Right renal cortex interstitium (tissue), 3 donors: ENCODE measurements at regions not wholly inside any gene's neighbourhood (a gene's known extent, or its start where the extent isn't known, plus 50 kb on each side); places are given as distances from the start of the nearest gene placed in this dataset.

Source experiments
- DNase-seq, 3 donors: peaks; one replicate each; pipeline ENCODE4 v3.0.0-alpha.2; 2013; ENCODE audit warnings: low read depth in 3 of 3, low spot score in 2 of 3

GRCh38 chr10:111967116-111967515 is 216.4 kb downstream of the GPAM start:
- DNase-seq, result no peak

- no peak for DNase-seq
Observed at GRCh38 chr10:111967547-111967946, 216.0 kb downstream of the GPAM start.

GRCh38 chr10:111968647-111969046 is 214.9 kb downstream of the GPAM start:
- DNase-seq, result no peak

- DNase-seq, result no peak
Observed at GRCh38 chr10:111970111-111970510, 213.5 kb downstream of the GPAM start.

DNA sequence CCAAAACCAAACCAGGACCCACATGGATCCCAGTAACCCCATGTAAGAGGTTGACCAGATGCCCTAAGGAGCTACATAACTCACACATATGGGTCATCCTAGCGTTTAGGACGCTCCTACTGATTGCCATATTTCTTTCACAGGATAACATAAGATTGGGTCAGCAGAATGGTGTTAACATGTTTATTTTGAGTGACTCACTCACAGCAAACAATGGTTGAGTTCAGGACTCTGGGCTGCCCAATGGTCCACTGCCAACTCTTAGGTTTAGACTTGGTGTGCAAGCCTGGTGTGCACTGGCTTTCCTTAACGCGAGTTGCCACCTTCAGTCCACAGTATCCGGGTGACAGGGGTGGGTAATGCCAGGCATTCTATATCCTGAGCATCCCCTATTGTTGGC is 211.5 kb downstream of the GPAM start:
- no peak for DNase-seq

DNA sequence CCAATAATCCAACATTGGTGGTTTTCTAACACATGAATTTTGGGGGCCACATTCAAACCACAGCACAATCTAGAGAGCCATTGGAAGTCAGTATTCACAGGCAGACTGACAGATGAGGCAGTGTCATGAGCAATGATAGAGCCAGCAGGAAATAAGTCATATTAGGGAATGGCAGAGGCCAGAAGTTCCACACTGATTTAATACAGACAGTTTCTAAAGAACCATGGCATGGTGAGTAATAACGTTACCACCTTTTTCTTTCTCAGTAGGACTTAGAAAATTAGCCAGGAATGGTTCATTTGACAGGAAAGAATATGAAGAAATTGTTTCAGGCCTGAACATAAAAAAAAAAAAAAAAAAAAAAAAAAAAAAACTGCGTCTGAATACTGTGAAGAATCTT is 210.3 kb downstream of the GPAM start:
- DNase-seq, result no peak

- no peak for DNase-seq
Observed at GRCh38 chr10:111973826-111974225, 209.7 kb downstream of the GPAM start.

DNA sequence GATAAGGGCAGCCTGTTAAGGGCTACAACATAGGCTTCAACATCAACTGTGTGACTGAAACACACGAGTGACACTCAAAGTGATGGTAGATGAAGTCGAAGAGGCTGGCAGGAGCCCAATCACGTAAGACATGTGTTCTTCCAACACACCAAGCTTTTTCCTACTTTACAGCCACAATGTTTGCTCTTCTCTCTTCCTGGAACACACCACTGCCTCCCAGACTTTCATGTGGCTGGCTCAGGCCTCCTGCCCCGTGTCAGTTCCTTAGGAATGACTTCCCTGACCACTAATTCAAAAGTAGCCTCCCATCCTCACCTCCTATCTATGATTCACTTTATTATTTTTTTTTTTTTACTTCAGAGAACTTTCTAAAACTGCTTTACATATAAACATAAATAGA is 209.2 kb downstream of the GPAM start:
- DNase-seq, result no peak

GRCh38 chr10:111976557-111976956 is 207.0 kb downstream of the GPAM start:
- no peak for DNase-seq

- DNase-seq, result no peak
Observed at GRCh38 chr10:111984057-111984456, 199.5 kb downstream of the GPAM start.

DNA sequence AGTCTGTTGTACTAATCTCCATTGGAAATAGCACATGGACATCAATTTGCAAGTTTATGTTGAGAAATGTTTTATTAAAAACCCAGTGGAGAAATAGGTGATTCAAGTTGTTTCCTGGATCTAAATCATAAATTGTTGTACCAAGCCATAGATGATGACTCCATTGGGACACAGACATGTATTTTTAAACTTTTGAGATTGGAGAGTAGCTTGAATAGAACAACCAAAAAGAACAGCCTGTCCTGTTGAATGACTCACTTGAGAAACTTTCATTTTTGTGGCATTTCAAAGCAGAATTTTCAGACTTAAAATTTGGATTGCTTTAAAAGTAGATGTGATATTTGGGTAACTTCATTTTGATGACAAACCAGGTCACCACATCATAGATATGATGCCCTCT is 197.5 kb downstream of the GPAM start:
- no peak for DNase-seq

- DNase-seq, result no peak
Observed at GRCh38 chr10:111988646-111989045, 194.9 kb downstream of the GPAM start.

GRCh38 chr10:111989136-111989911 is 194.2 kb downstream of the GPAM start:
- DNase-seq, result no peak

- no peak for DNase-seq
Observed at GRCh38 chr10:111990734-111991133, 192.8 kb downstream of the GPAM start.

DNA sequence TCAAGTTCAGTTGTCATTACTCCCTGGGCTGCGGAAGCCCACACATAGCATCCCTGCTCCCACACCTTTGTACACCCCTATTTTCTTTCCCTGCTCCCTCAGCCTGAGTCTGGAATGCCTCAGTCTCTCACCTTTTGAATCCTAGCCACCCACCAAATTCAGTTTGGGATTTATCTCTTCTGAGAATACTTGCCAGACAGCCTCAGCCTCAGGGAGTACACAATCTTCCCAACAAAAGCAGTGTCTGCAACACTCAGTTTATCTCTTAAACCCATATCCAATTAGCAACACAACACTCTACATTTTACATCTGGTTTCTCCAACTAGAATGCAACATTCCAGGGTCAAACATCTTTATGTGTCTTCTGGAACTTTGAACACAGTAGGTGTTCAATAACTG is 190.2 kb downstream of the GPAM start:
- DNase-seq, result no peak

GRCh38 chr10:111993872-111994426 is 189.6 kb downstream of the GPAM start:
- no peak for DNase-seq

DNA sequence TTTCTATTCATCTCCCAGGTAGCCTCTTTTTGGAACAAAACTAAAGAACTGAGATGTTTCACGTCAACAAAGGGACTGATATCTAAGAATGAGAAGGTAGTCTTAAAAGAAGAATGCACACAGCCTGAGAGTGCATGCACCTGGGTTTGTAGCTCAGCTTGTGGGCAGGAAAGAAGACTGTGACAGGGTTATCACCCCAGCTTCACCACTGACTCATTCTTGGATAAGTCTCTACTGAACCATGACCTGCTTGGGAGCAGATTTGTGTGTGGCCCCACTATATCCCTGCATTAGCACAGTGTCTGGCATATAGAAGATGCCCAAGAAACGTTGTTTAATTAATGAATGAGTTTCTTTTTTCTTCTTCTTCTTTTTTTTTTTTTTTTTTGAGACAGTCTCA is 187.5 kb downstream of the GPAM start:
- no peak for DNase-seq

DNA sequence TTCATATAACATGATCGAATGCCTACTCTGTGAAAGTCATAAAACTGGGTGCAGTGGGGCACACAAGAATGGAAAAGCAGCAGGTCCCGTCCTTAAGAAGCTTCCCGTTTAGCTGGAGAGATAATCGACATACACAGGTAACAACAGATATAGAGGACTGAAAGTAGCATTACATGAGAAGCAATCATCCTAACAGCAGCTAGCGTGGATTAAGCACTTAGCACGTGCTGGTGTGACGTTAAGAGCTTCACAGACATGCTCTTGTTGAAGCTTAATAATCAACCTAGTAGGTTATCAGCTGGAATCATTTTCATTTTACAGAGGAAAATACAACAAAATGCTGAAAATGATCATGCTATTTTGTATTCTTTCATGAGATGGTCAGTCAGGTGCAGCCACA is 184.8 kb downstream of the GPAM start:
- no peak for DNase-seq

DNA sequence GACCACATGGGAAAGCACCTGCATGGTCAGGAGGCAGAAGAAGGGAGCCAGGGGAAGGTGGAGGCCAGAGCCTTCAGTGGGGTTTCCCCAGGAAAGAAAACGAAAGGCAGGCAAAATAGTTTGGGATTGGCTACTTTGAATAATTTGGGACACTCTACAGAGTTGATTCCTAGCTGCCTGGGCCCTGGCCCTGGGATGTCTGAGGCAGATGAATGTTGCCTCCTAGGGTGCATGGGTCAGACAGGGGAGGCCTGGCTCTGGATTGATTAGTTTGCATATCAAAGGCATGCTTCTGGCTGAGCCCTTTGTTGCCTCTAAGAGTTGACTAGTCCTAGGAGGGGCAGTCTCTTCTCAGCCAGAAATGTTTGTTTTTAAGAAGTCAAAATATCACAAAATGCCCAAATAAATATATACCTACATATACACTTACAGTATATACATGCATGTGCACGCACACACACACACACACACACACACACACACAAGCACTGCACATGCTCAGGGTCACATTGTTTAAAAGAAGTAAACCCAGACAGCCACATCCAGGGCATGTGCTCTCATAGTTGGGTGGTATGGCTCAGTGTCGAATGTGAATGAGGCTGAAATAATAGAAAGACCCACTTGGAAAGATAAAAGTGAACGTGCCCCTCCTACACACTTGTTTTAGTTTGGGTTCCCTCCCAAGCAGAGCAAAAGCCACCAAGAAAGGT is 184.2 kb downstream of the GPAM start:
- DNase-seq, result no peak

DNA sequence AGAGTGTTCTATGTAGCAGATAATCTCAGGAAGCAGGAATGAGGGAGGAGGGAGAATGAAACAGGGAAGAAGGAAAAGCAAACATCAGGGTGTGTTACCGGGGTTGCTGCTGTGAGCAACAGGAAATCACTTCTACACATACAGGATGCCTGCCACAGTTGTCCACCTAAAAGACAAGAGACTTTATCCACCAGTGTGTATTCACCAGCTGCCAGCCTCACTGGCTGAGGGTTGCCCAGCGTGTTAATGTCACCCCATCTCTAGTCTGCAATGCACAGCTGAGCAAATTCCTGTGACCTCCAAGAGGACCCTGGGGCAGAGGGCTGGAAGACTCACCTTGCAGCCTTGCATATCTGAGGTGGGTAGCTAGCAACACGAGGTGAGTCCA is 183.7 kb downstream of the GPAM start:
- no peak for DNase-seq

DNA sequence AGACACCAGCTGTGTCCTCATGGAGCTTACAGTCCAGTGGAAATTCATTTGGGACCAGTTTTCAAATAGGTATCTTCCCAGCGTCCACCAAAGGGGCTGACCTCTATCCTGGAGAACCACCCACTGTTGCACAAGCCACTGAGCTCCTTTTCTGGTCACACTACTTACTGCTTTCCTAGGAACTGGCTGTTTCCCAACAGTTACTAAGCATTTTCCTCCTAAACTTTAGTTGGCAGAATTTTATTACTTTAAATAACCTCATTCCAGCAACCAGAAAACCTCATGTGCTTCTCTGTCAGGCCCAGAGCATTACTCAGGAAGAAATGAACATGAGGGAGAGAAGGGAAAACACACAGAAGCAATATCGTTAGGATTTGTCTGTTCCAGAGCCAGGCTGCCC is 183.1 kb downstream of the GPAM start:
- DNase-seq, result no peak

GRCh38 chr10:112002206-112002605 is 181.4 kb downstream of the GPAM start:
- DNase-seq, result peak in 1 of 3 donors; percentile 8
